Activated T-cell treated with anti-CD3 and anti-CD28 coated beads, Interleukin-2, amount 50 U/mL, for 72 hours (primary cell): ENCODE measurements at regions not wholly inside any gene's neighbourhood (a gene's known extent, or its start where the extent isn't known, plus 50 kb on each side); places are given as distances from the start of the nearest gene placed in this dataset.
A peak's percentile ranks its signal among the peaks of the same experiment; 100 is the strongest.

Source experiments
- ATAC-seq, 2 donors: fragments of 150-1000 bp; cut with Tn5 transposase; replicated peaks in 1 of 2; 2 replicates each; pipeline ENCODE4 v1.10.0; 2021; ENCODE audit warnings: moderate library complexity in 2 of 2, mild to moderate bottlenecking in 1 of 2
- DNase-seq, 2 donors: peaks; one replicate each; pipeline ENCODE4 v3.0.0; 2021 to 2022; ENCODE audit warnings: mixed read lengths in 1 of 2
- H3K27ac Mint-ChIP-seq: one replicate; pipeline ENCODE4 v1.8.0; 2022; ENCODE audit warnings: mild to moderate bottlenecking, moderate library complexity, mixed read lengths
- H3K27me3 Mint-ChIP-seq: one replicate; pipeline ENCODE4 v1.8.0; 2022; ENCODE audit warnings: low read depth, mixed read lengths
- H3K36me3 Mint-ChIP-seq, 2 donors: one replicate each; pipeline ENCODE4 v1.8.0; 2022; ENCODE audit warnings: mixed read lengths in 2 of 2, mild to moderate bottlenecking in 1 of 2; ENCODE audit not compliant: insufficient read depth in 2 of 2
- H3K4me1 Mint-ChIP-seq: one replicate; pipeline ENCODE4 v1.8.0; 2022; ENCODE audit warnings: low read depth, mixed read lengths
- H3K4me3 Mint-ChIP-seq, 2 donors: one replicate each; pipeline ENCODE4 v1.8.0; 2022; ENCODE audit warnings: mild to moderate bottlenecking in 2 of 2, mixed read lengths in 2 of 2, moderate library complexity in 2 of 2
- H3K9me3 Mint-ChIP-seq, 2 donors: one replicate each; pipeline ENCODE4 v1.8.0; 2022; ENCODE audit warnings: mixed read lengths in 2 of 2

DNA sequence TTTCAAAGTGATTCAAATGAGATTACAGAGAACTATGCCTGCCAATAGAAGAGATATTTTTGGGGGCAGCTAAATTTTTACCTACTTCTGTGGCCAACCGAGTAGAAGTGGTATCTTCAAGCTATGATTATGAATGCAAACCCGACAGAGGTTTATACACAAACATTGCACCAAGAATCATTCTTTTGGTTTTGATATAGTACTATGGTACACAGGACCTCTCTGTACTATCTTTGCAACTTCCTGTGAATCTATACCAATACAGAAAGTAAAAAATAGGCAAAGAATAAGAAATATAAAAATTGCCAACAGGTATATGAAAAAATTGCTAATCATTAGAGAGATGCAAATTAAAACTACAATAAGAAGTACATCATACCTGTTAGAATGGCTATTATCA lies 103.2 kb upstream of the VIPR2 start:
- ATAC-seq: no peak
- DNase-seq: no peak
- H3K36me3 Mint-ChIP-seq: no peaks in the 10 kb centered on the region
- H3K27ac Mint-ChIP-seq: no peak overlapping the region
- peaks cover 9% of the 10 kb centered on the region for H3K27me3 Mint-ChIP-seq
- no peaks in the 10 kb centered on the region for H3K9me3 Mint-ChIP-seq
- H3K4me3 Mint-ChIP-seq: no peak overlapping the region
- H3K4me1 Mint-ChIP-seq: peaks cover 7% of the 10 kb centered on the region

GRCh38 chr7:159246702-159247480 lies 102.2 kb upstream of the VIPR2 start:
- ATAC-seq (peak; percentile 85 to 89), DNase-seq (peak; percentile 2 to 6)
- no peaks in the 10 kb centered on the region for H3K9me3 Mint-ChIP-seq
- no peak overlapping the region for H3K4me3 Mint-ChIP-seq
- no peaks in the 10 kb centered on the region for H3K36me3 Mint-ChIP-seq
- H3K4me1 Mint-ChIP-seq: peaks cover 7% of the 10 kb centered on the region
- peaks cover 7% of the 10 kb centered on the region for H3K27me3 Mint-ChIP-seq
- no peak overlapping the region for H3K27ac Mint-ChIP-seq

GRCh38 chr7:159240962-159241361 lies 96.3 kb upstream of the VIPR2 start:
- ATAC-seq (no peak), DNase-seq (no peak)
- Mint-ChIP-seq H3K4me3 (no peak overlapping the region), H3K4me1 (no peaks in the 10 kb centered on the region), H3K36me3 (no peaks in the 10 kb centered on the region), H3K27ac (no peak overlapping the region), H3K27me3 (peaks cover 24% of the 10 kb centered on the region), H3K9me3 (no peaks in the 10 kb centered on the region)

- H3K9me3 Mint-ChIP-seq: no peaks in the 10 kb centered on the region
- ATAC-seq (no peak), DNase-seq (no peak)
- no peaks in the 10 kb centered on the region for H3K4me1 Mint-ChIP-seq
- no peak overlapping the region for H3K4me3 Mint-ChIP-seq
- no peak overlapping the region for H3K27ac Mint-ChIP-seq
- peaks cover 22% of the 10 kb centered on the region for H3K27me3 Mint-ChIP-seq
- H3K36me3 Mint-ChIP-seq: no peaks in the 10 kb centered on the region
Measured at GRCh38 chr7:159239028-159239427, 94.4 kb upstream of the VIPR2 start.

DNA sequence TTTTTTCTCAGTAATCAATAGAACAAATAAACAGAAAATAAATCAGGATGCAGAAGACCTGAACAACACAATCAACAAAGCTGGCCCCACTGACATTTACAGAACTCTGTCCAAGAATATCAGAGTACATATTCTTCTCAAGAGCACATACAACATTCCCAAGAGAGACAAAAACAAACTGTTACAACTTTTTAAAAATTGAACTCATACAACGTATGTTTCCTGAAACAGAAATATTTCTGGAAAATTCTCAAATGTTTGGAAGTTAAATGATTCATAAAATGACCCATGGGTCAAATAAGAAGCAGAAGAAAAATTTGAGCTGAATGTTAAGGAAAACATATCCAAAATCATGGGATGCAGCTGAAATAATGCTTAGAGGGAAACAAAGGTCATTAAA lies 93.9 kb upstream of the VIPR2 start:
- no peak overlapping the region for H3K4me3 Mint-ChIP-seq
- peaks cover 17% of the 10 kb centered on the region for H3K27me3 Mint-ChIP-seq
- no peaks in the 10 kb centered on the region for H3K9me3 Mint-ChIP-seq
- no peak for DNase-seq
- H3K36me3 Mint-ChIP-seq: no peaks in the 10 kb centered on the region
- no peaks in the 10 kb centered on the region for H3K4me1 Mint-ChIP-seq
- ATAC-seq: no peak
- no peak overlapping the region for H3K27ac Mint-ChIP-seq

DNA sequence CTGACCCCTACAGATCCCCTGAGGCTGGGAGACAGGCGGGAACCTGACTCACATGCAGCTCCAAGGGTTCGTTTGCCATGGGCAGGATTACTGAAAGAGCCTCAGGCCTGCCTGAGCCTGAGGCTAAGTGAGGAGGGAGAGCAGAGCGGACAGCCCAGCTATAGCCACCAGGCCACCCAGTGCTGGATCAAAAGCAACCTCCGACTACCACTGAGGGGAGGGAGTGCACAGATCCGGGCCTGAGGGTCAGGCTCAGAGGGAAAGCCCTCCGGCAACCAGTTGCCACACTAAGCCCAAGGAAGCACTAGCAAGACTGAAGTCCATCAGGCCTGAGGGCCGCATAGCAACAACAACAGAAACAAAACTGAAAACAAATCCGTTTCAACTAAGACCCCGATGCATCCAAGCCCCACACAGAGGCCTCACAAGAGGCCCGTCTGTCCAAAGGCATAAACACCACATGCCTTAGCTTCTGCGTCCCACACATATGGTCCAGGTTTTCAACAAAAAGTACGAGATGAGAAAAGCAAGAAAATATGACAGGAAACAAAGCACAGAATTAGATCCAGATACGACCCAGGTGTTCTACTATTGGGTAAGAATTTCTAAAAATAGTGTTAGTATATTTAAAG lies 92.5 kb upstream of the VIPR2 start:
- Mint-ChIP-seq H3K4me1 (no peaks in the 10 kb centered on the region), H3K27ac (no peak overlapping the region), H3K4me3 (no peak overlapping the region), H3K36me3 (no peaks in the 10 kb centered on the region), H3K27me3 (peaks cover 16% of the 10 kb centered on the region), H3K9me3 (no peaks in the 10 kb centered on the region)
- ATAC-seq (no peak), DNase-seq (no peak)

DNA sequence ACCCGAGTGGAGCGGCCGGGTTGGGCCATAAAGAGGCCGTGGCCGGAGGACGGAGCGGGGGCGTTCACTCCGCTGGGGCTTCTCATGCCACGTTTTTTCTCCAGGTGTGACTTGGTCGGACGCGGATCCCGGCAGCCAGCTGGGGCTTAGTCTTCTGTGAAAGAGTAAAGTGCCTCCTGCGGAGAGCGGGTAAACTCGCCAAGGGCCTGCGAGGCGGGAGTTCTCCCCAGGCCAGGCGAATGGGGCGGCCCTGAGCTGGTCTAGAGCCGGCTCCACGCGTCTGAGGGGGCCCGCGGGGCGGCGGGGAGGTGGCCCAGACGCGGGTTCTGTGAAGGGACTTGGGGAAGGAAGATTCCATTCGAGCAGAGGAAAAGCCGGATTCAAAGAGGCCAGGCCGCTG lies 86.3 kb upstream of the VIPR2 start:
- no peak for ATAC-seq
- no peaks in the 10 kb centered on the region for H3K27me3 Mint-ChIP-seq
- no peak for DNase-seq

DNA sequence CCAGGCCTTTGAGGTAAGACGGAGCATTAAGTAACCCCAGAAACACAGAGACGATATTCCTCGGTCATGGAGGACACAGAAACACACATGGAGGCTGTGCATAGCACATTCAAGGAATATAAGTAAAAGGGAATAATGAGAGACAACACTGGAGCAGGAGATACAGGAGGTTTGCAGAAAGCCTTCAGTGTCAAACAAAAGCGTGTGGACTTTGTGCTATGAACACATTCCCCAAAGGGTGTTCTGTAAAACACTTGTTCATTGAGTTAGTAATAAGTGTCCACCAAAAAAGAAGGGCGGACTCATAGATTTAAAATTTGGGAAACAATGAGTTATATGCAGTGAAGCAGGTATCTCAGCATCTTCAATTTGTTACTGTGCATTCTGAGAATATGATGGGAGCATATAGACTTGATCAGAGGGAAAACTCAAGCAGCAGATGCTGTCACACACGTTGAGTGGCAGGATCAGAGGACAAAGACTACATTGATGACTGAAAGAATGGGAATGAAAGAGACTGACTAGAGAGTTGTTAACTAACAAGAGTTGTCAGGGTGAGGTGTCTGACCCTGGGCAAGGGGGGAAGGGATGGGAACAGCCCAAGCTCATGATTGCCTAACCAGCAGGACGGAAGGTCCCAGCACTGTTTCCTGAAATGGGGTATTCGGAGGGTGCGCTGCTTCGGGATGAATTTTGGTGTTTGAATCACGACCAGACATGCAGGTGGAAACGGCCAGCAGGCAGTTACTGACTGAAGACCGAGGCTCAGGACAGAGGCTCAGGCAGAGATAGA lies 85.2 kb upstream of the VIPR2 start:
- Mint-ChIP-seq H3K4me1 (no peaks in the 10 kb centered on the region), H3K4me3 (no peak overlapping the region), H3K27me3 (no peaks in the 10 kb centered on the region), H3K36me3 (no peaks in the 10 kb centered on the region), H3K27ac (no peak overlapping the region), H3K9me3 (no peaks in the 10 kb centered on the region)
- DNase-seq: no peak
- ATAC-seq: no peak

More for the DNA sequence above, 86.3 kb upstream of the VIPR2 start:
- Mint-ChIP-seq H3K9me3 (no peaks in the 10 kb centered on the region), H3K4me3 (no peak overlapping the region), H3K4me1 (no peaks in the 10 kb centered on the region), H3K36me3 (no peaks in the 10 kb centered on the region), H3K27ac (no peak overlapping the region)

DNA sequence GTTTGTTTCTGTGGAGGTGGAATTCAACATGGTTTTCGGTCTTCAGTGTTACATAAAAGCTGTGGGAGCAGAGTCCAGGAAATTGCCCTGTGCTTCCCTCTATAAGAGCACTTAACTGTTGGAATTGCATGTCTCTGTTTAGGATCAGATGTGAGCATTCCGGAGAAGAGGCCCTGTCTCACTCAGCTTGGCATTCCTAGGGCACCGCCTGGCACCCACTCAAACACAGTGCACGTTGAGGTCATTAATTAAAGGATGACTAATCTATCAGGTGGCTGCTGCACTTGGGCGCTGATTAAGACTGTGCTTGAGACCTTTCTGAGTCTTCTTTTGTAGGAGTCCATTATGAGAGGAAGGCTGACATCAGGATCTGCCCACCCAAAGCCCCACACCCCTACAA lies 82.8 kb upstream of the VIPR2 start:
- Mint-ChIP-seq H3K36me3 (no peaks in the 10 kb centered on the region), H3K27me3 (no peaks in the 10 kb centered on the region)

GRCh38 chr7:159226011-159226702 lies 81.5 kb upstream of the VIPR2 start:
- Mint-ChIP-seq H3K27ac (no peak overlapping the region), H3K9me3 (no peaks in the 10 kb centered on the region), H3K4me1 (no peaks in the 10 kb centered on the region), H3K4me3 (no peak overlapping the region), H3K27me3 (no peaks in the 10 kb centered on the region), H3K36me3 (no peaks in the 10 kb centered on the region)
- ATAC-seq: no peak
- DNase-seq: no peak

More for the DNA sequence above, 82.8 kb upstream of the VIPR2 start:
- H3K4me3 Mint-ChIP-seq: no peak overlapping the region
- DNase-seq (no peak), ATAC-seq (no peak)
- no peaks in the 10 kb centered on the region for H3K9me3 Mint-ChIP-seq
- H3K27ac Mint-ChIP-seq: no peak overlapping the region
- no peaks in the 10 kb centered on the region for H3K4me1 Mint-ChIP-seq

DNA sequence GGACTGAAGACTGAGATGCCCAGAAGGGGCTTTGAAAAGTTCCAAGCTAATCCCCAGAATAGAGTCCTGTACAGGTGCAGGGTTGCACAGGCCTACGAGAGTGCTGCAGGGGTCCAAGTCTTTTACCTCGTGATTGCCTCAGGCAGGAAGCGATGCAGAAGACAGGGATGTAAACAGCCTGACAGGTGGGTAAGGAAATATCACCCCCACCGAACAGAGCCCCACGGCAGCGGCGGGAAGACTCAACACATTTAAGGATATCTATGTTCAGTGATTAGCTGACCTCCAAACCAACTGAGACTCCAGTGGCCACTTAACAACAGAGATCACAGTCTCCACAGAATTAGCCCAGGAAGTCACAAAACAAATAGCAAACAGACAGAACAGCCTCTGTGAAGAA lies 73.9 kb upstream of the VIPR2 start:
- Mint-ChIP-seq H3K4me1 (no peaks in the 10 kb centered on the region), H3K27me3 (no peaks in the 10 kb centered on the region), H3K4me3 (no peak overlapping the region), H3K36me3 (no peaks in the 10 kb centered on the region), H3K9me3 (no peaks in the 10 kb centered on the region), H3K27ac (no peak overlapping the region)
- DNase-seq (no peak), ATAC-seq (no peak)

- H3K36me3 Mint-ChIP-seq: no peaks in the 10 kb centered on the region
- H3K9me3 Mint-ChIP-seq: no peaks in the 10 kb centered on the region
- no peak overlapping the region for H3K27ac Mint-ChIP-seq
- H3K27me3 Mint-ChIP-seq: no peaks in the 10 kb centered on the region
- H3K4me3 Mint-ChIP-seq: no peak overlapping the region
- no peak for ATAC-seq
- no peaks in the 10 kb centered on the region for H3K4me1 Mint-ChIP-seq
- no peak for DNase-seq
Measured at GRCh38 chr7:159218170-159218569, 73.5 kb upstream of the VIPR2 start.

GRCh38 chr7:159215076-159215475 lies 70.4 kb upstream of the VIPR2 start:
- Mint-ChIP-seq H3K27me3 (no peaks in the 10 kb centered on the region), H3K27ac (no peak overlapping the region), H3K9me3 (no peaks in the 10 kb centered on the region), H3K36me3 (no peaks in the 10 kb centered on the region), H3K4me1 (no peaks in the 10 kb centered on the region), H3K4me3 (no peak overlapping the region)
- DNase-seq: no peak
- no peak for ATAC-seq
